Breast epithelium (tissue), 3 donors: ENCODE measurements at regions not wholly inside any gene's neighbourhood (a gene's known extent, or its start where the extent isn't known, plus 50 kb on each side); places are given as distances from the start of the nearest gene placed in this dataset.

Experiments used
- CTCF ChIP-seq, 3 donors: fragments of 450-650 bp; IDR thresholded peaks; one replicate each; pipeline ENCODE4 v1.5.1; 2016 to 2017; ENCODE audit warnings: antibody characterized with exemption in 3 of 3, mild to moderate bottlenecking in 3 of 3, moderate library complexity in 3 of 3
- POLR2A ChIP-seq: fragments of 450-650 bp; IDR thresholded peaks from one replicate; pipeline ENCODE4 v1.6.1; 2016; ENCODE audit warnings: antibody characterized with exemption, mild to moderate bottlenecking, moderate library complexity

GRCh38 chr11:105468154-105468553, 141.7 kb upstream of the GRIA4 start:
- TF ChIP-seq CTCF (IDR thresholded peaks at IDR 0.05): no peak
- no peak for TF ChIP-seq POLR2A
